ENCODE measurements at regions not wholly inside any gene's neighbourhood (a gene's known extent, or its start where the extent isn't known, plus 50 kb on each side); places are given as distances from the start of the nearest gene placed in this dataset.

- no peak overlapping the region for H4K8ac ChIP-seq (ENCODE audit: extremely low read depth, insufficient read depth, low read length)
- H4K91ac ChIP-seq (replicated peaks; ENCODE audit: insufficient read length, low read length) = no peak overlapping the region
- no peak overlapping the region for H4K5ac ChIP-seq (ENCODE audit: insufficient read length, low read depth, low read length)
- no peak overlapping the region for H2BK12ac ChIP-seq (ENCODE audit: low read depth, low read length)
- H3K27me3 ChIP-seq (replicated peaks in 1 of 4; ENCODE audit: control insufficient read depth in 3 of 4, extremely low read depth in 1 of 4, insufficient read depth in 3 of 4, low read length in 3 of 4) = no peaks in the 10 kb centered on the region
- no peak overlapping the region for H3K18ac ChIP-seq (ENCODE audit: extremely low read depth, low read length)
- no peak overlapping the region for H3K27ac ChIP-seq (ENCODE audit: low read depth, low read length)
- H3K9ac ChIP-seq (replicated peaks in 1 of 4; ENCODE audit: extremely low read depth in 1 of 4, low read depth in 3 of 4, low read length in 3 of 4) = no peak overlapping the region
- H2AFZ ChIP-seq (ENCODE audit: low read length) = no peak overlapping the region
- H3K56ac ChIP-seq (replicated peaks; ENCODE audit: insufficient read length, low read depth, low read length) = no peak overlapping the region
- no peak overlapping the region for H2BK120ac ChIP-seq (replicated peaks; ENCODE audit: low read depth, low read length)
- H3K4me2 ChIP-seq (ENCODE audit: insufficient read depth in 1 of 2, low read depth in 2 of 2, low read length in 2 of 2) = no peak overlapping the region
- POLR2A ChIA-PET (ENCODE audit: partially characterized antibody) = interaction anchor here (0.5 kb wide), 1 partner anchor 190 kb away, joined by 4 read pairs; no protein-coding TSS in a partner anchor
- H3K4ac ChIP-seq (replicated peaks; ENCODE audit: insufficient read length, low read depth, low read length) = no peak overlapping the region
- H3K4me1 ChIP-seq (replicated peaks in 1 of 4; ENCODE audit: control insufficient read depth in 3 of 4, insufficient read depth in 4 of 4, low read length in 3 of 4) = no peaks in the 10 kb centered on the region; a peak in 1 of 7 replicates
- no peak overlapping the region for H2AK5ac ChIP-seq (ENCODE audit: low read depth, low read length)
- CTCF ChIA-PET (ENCODE audit: partially characterized antibody) = no interaction called here
- H3K14ac ChIP-seq (ENCODE audit: insufficient read length) = no peak overlapping the region
- H3K23ac ChIP-seq (ENCODE audit: insufficient read length) = no peak overlapping the region
- H3K4me3 ChIP-seq (ENCODE audit: extremely low read depth in 1 of 4, insufficient read depth in 2 of 4, low read depth in 3 of 4, low read length in 4 of 4) = no peak overlapping the region
- H3K23me2 ChIP-seq (ENCODE audit: low read depth, low read length) = no peaks in the 10 kb centered on the region; the same call in 1 of the 2 replicates
- H3K79me2 ChIP-seq (ENCODE audit: control insufficient read depth in 1 of 2, insufficient read depth in 2 of 2, low read length in 2 of 2) = no peaks in the 10 kb centered on the region
- H2BK5ac ChIP-seq (ENCODE audit: low read depth, low read length) = no peak overlapping the region
- no peaks in the 10 kb centered on the region for H3K79me1 ChIP-seq (ENCODE audit: low read depth, low read length)
- no peaks in the 10 kb centered on the region for H4K20me1 ChIP-seq (replicated peaks in 1 of 2; ENCODE audit: control insufficient read depth in 1 of 2, insufficient read depth in 2 of 2, low read length in 2 of 2)
- no peak overlapping the region for H2BK15ac ChIP-seq (ENCODE audit: low read length)
- no peaks in the 10 kb centered on the region for H3K36me3 ChIP-seq (ENCODE audit: control insufficient read depth in 2 of 4, insufficient read depth in 4 of 4, low read length in 3 of 4)
- H2BK20ac ChIP-seq (ENCODE audit: low read length) = no peak overlapping the region
- 88% methylated on average over 2 of the region's 2 CpGs; no CpG with 5 or more reads in 1 of the 2 experiments for WGBS, 2 experiments (ENCODE audit: extremely low coverage in 1 of 2, insufficient coverage in 1 of 2, insufficient read length in 1 of 2, insufficient replicate concordance in 2 of 2, low coverage in 1 of 2, low lambda C conversion rate in 2 of 2, missing lambda C conversion rate in 1 of 2)
- no peak for DNase-seq (ENCODE audit: low read depth in 1 of 2, low spot score in 2 of 2)
- FAIRE-seq = no peak
- no peaks in the 10 kb centered on the region for H3K9me3 ChIP-seq (ENCODE audit: insufficient read depth in 2 of 2, low read depth in 1 of 2, low read length in 1 of 2)
- no peak for TF ChIP-seq SP1 (IDR thresholded peaks at IDR 0.05; ENCODE audit: low read depth, low read length)
- no peak for TF ChIP-seq USF2 (IDR thresholded peaks at IDR 0.05; ENCODE audit: low read length)
- no peak for TF ChIP-seq CBX5 (IDR thresholded peaks at IDR 0.05; ENCODE audit: low read depth, low read length)
- TF ChIP-seq BRCA1 (IDR thresholded peaks at IDR 0.05; ENCODE audit: low read depth, low read length) = no peak
- TF ChIP-seq MAFK (IDR thresholded peaks at IDR 0.05; ENCODE audit: low read depth, low read length) = no peak
Measured at GRCh38 chr5:110105692-110106091, 416.0 kb downstream of the MAN2A1 start.
